SK-N-MC (cell line): ENCODE measurements at regions not wholly inside any gene's neighbourhood (a gene's known extent, or its start where the extent isn't known, plus 50 kb on each side); places are given as distances from the start of the nearest gene placed in this dataset.

Source experiments
- DNase-seq: peaks from one replicate; pipeline ENCODE4 v3.0.0-alpha.2; 2011; ENCODE audit warnings: low read depth, low spot score
- H3K27ac ChIP-seq: fragments of 200-600 bp; sonication (generic); 2 replicates; pipeline ENCODE4 v1.5.1; 2016; ENCODE audit warnings: mixed run types
- H3K36me3 ChIP-seq: fragments of 200-600 bp; sonication (generic); 2 replicates; pipeline ENCODE4 v1.6.1; 2017; ENCODE audit warnings: antibody characterized with exemption, low read length, mixed read lengths; ENCODE audit not compliant: insufficient read depth
- H3K4me3 ChIP-seq: fragments of 200-600 bp; sonication (generic); 2 replicates; pipeline ENCODE4 v1.5.1; 2016
- H3K9ac ChIP-seq: fragments of 200-600 bp; sonication (generic); 2 replicates; pipeline ENCODE4 v1.8.0; 2017; ENCODE audit warnings: mixed run types, mixed read lengths; ENCODE audit not compliant: insufficient read length
- H3K9me3 ChIP-seq: fragments of 200-600 bp; sonication (generic); 2 replicates; pipeline ENCODE4 v1.6.1; 2017; ENCODE audit warnings: low read depth, mild to moderate bottlenecking, antibody characterized with exemption, low read length, moderate library complexity, mixed read lengths
- EZH2 ChIP-seq: fragments of 200-600 bp; sonication (generic); IDR thresholded peaks from one replicate; pipeline ENCODE4 v1.6.1; 2017; ENCODE audit warnings: antibody characterized with exemption
- FOXP2 ChIP-seq: optimal IDR thresholded peaks from 2 replicates; pipeline ENCODE3; 2011; ENCODE audit warnings: mild to moderate bottlenecking, moderate library complexity; ENCODE audit not compliant: insufficient read depth; ENCODE audit errors: extremely low read length, control extremely low read depth
- POLR2AphosphoS5 ChIP-seq: IDR thresholded peaks from 2 replicates; pipeline ENCODE4 v1.6.1; 2012; ENCODE audit warnings: mild to moderate bottlenecking, low read depth, low read length, borderline replicate concordance

DNA sequence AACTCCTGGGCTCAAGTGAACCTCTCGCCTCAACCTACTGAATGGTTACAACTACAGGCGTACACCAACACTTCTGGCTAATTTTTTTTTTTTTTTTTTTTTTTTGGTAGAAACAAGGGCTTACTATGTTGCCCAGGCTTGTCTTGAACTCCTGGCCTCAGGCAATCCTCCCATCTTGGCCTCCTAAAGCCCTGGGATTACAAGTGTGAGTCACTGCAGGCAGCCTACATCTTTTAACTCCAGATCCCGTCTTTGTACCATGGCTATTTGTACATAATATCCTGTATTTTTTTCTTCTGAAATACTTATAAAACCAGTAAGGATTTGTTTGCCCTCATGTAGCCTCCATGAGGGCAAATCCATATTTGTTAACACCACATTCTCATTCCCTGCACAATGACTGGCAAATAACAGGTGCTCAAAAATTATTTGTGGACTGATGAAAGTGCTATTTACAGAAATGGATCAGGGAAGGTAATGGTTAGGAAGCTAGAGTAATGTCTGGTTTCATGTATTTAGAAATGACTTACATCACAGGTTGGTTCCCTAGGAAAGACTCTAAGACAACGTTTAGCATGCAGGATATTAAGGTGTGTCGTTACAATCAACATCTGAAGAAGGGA is 51.9 kb upstream of the POU5F2 start:
- no peaks in the 10 kb centered on the region for H3K36me3 ChIP-seq
- H3K9ac ChIP-seq, result no peak overlapping the region
- H3K27ac ChIP-seq, result no peak overlapping the region
- DNase-seq, result no peak
- H3K9me3 ChIP-seq, result no peaks in the 10 kb centered on the region
- TF ChIP-seq FOXP2 (no peak), POLR2AphosphoS5 (no peak)
- no peak overlapping the region for H3K4me3 ChIP-seq

DNA sequence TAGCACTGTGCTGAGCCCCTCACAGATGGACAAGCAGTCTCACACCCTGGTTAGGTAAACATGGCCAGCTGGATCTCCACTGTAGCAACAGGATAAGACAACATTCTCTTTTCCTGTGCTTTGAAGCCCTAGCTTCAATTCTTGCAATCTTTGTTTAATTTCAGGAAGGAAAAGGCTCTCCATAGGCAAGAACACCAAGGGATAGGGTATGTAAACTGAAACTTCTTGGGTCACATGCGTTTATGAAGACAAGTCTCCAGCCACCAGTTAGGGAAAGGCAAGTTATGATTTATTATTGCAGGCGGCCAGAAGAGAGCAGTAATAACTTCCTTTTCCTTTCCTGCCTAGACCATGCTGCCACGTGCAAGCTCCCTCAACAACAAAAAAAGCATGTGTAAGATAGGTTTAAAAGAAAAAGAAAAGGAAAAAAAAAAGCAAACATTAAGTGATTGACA is 50.1 kb upstream of the POU5F2 start:
- TF ChIP-seq POLR2AphosphoS5 (no peak), EZH2 (no peak), FOXP2 (no peak)
- no peak overlapping the region for H3K27ac ChIP-seq
- no peak overlapping the region for H3K9ac ChIP-seq
- DNase-seq, result no peak
- H3K9me3 ChIP-seq, result no peaks in the 10 kb centered on the region
- no peak overlapping the region for H3K4me3 ChIP-seq
- no peaks in the 10 kb centered on the region for H3K36me3 ChIP-seq
